ENCODE measurements at regions not wholly inside any gene's neighbourhood (a gene's known extent, or its start where the extent isn't known, plus 50 kb on each side); places are given as distances from the start of the nearest gene placed in this dataset. TPM values are rescaled to one million over a fixed set of nuclear protein-coding genes. Genes with fewer than 3 reads are reported as not detected.
"Not testable (repeated sequence)": the region's sequence is repeated elsewhere in the genome, so short reads cannot be mapped to it uniquely, and the experiment has no call there.

DNA sequence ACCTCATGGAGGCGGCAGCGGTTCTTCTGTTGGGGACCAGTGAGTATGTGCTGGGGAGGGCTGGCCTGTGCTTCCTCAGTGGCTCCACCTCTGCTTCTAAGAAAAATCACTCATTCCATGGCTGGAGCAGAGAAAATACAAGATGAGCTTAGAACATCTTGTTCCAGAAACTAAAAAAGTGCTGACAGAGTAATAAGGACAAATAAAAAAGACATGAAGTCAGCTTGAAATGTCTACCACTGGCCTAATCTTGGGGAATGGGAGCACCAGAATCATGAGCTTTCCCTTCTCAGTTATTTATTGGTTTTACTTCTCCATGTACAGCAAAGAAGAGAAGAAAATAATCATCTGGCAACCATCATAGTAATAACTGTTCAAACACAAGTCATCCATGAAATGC lies 81.1 kb upstream of the TEKT4 start:
- H4K20me1 ChIP-seq (replicated peaks; ENCODE audit: control insufficient read depth, extremely low read depth, insufficient read depth, low read length); FAIRE-seq; H3K27me3 ChIP-seq (ENCODE audit: control insufficient read depth in 2 of 2, insufficient read depth in 2 of 2, low read length in 2 of 2); H3K9ac ChIP-seq (replicated peaks; ENCODE audit: extremely low read depth, insufficient read depth, low read length); CTCF ChIA-PET; H3K9me3 ChIP-seq (replicated peaks; ENCODE audit: control insufficient read depth, insufficient read depth, low read length); dilution Hi-C loops (cut with MboI; ENCODE audit: extremely low pct_ligation_motif_present, low sequenced_read_pairs); intact Hi-C loops (cut with micrococcal nuclease); H3K4me1 ChIP-seq (ENCODE audit: control insufficient read depth, extremely low read depth, insufficient read depth, low read length); H3K4me3 ChIP-seq (replicated peaks in 1 of 3; ENCODE audit: insufficient read depth in 1 of 3, low read depth in 1 of 3, low read length in 3 of 3); H3K4me2 ChIP-seq (ENCODE audit: insufficient read depth, low read length); H3K79me2 ChIP-seq (ENCODE audit: control insufficient read depth, insufficient read depth, low read length); H3K36me3 ChIP-seq (ENCODE audit: control insufficient read depth in 2 of 2, extremely low read depth in 1 of 2, insufficient read depth in 2 of 2, low read length in 2 of 2); DNase-seq (ENCODE audit: low read depth, low spot score); H2AFZ ChIP-seq (ENCODE audit: low read depth, low read length); BruUV-seq (replicated peaks); H3K9me1 ChIP-seq (replicated peaks; ENCODE audit: control insufficient read depth, extremely low read depth, insufficient read depth, low read length); H3K27ac ChIP-seq (ENCODE audit: insufficient read depth, low read depth, low read length); POLR2A ChIA-PET: not testable (repeated sequence)

DNA sequence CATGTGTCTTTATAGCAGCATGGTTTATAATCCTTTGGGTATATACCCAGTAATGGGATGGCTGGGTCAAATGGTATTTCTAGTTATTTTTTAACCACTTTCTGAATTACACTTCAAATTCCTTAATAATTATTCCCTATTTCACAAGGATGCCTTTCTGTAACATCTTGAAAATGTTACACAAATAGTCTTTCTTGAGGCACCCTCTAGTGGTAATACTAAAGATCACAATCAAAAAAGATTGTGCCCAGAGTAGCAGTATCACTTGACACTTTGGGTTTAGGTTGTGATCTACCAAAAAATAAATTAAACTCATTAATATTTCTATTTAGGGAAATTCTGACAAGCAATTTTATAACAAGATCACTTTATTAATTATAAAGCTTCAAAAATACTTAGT lies 74.0 kb upstream of the TEKT4 start:
- H3K9ac ChIP-seq (replicated peaks; ENCODE audit: extremely low read depth, insufficient read depth, low read length); BruUV-seq (replicated peaks); POLR2A ChIA-PET; H3K27ac ChIP-seq (ENCODE audit: insufficient read depth, low read depth, low read length); FAIRE-seq; H3K79me2 ChIP-seq (ENCODE audit: control insufficient read depth, insufficient read depth, low read length); H3K27me3 ChIP-seq (ENCODE audit: control insufficient read depth in 2 of 2, insufficient read depth in 2 of 2, low read length in 2 of 2); H2AFZ ChIP-seq (ENCODE audit: low read depth, low read length); H3K36me3 ChIP-seq (ENCODE audit: control insufficient read depth in 2 of 2, extremely low read depth in 1 of 2, insufficient read depth in 2 of 2, low read length in 2 of 2); DNase-seq (ENCODE audit: low read depth, low spot score); intact Hi-C loops (cut with micrococcal nuclease); H3K4me2 ChIP-seq (ENCODE audit: insufficient read depth, low read length); H3K4me3 ChIP-seq (replicated peaks in 1 of 3; ENCODE audit: insufficient read depth in 1 of 3, low read depth in 1 of 3, low read length in 3 of 3); H3K9me1 ChIP-seq (replicated peaks; ENCODE audit: control insufficient read depth, extremely low read depth, insufficient read depth, low read length); H3K4me1 ChIP-seq (ENCODE audit: control insufficient read depth, extremely low read depth, insufficient read depth, low read length); dilution Hi-C loops (cut with MboI; ENCODE audit: extremely low pct_ligation_motif_present, low sequenced_read_pairs); H4K20me1 ChIP-seq (replicated peaks; ENCODE audit: control insufficient read depth, extremely low read depth, insufficient read depth, low read length); H3K9me3 ChIP-seq (replicated peaks; ENCODE audit: control insufficient read depth, insufficient read depth, low read length); CTCF ChIA-PET: not testable (repeated sequence)
- TF ChIP-seq, protein P1, sequence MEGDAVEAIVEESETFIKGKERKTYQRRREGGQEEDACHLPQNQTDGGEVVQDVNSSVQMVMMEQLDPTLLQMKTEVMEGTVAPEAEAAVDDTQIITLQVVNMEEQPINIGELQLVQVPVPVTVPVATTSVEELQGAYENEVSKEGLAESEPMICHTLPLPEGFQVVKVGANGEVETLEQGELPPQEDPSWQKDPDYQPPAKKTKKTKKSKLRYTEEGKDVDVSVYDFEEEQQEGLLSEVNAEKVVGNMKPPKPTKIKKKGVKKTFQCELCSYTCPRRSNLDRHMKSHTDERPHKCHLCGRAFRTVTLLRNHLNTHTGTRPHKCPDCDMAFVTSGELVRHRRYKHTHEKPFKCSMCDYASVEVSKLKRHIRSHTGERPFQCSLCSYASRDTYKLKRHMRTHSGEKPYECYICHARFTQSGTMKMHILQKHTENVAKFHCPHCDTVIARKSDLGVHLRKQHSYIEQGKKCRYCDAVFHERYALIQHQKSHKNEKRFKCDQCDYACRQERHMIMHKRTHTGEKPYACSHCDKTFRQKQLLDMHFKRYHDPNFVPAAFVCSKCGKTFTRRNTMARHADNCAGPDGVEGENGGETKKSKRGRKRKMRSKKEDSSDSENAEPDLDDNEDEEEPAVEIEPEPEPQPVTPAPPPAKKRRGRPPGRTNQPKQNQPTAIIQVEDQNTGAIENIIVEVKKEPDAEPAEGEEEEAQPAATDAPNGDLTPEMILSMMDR (IDR thresholded peaks at IDR 0.05; ENCODE audit: extremely low read depth in 1 of 2, insufficient read depth in 1 of 2, low read depth in 1 of 2, low read length in 2 of 2), result peak in 1 of 2 donors; percentile 22

Small RNAs in the stretch of these regions (small RNA-seq; reads per million reads assigned to genes)
- gene CNN2P11 (ENCODE audit: insufficient read depth, insufficient read length, low read depth, low replicate concordance), result not detected

Measured in endothelial cell of umbilical vein (primary cell).